ENCODE measurements at regions not wholly inside any gene's neighbourhood (a gene's known extent, or its start where the extent isn't known, plus 50 kb on each side); places are given as distances from the start of the nearest gene placed in this dataset.

DNA sequence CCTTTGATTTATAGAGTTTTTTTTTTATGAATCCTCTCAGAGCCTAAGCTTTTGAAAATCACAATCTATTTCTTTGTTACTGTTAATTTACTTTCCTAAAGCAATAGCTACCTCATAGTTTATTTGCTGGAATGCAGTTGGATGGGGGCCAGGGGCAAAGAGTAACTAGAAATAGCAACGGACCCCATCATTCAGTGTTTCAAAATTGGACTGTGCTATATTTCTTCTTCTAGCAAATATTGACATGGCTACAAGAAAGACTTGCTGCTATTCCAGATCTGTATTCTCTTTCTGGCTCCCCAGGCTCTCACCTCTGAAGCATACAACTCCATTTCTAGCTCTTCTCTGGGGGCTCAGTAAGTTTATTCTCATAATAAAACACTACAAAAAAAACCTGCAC, 661.6 kb upstream of the NRG3 start:
- intact Hi-C loops (cut with micrococcal nuclease; ENCODE audit: unreplicated experiment): no loop called here
- H4K20me1 ChIP-seq (ENCODE audit: insufficient read depth, low read length): no peaks in the 10 kb centered on the region
- no peak overlapping the region for H3K4me2 ChIP-seq (ENCODE audit: low read length)
- CTCF ChIA-PET (ENCODE audit: unreplicated experiment): no interaction called here
- no peak overlapping the region for H3K4me3 ChIP-seq (ENCODE audit: low read depth, low read length, poor library complexity, severe bottlenecking)
- POLR2A ChIA-PET: no interaction called here
- no peaks in the 10 kb centered on the region for H3K9me2 ChIP-seq (ENCODE audit: insufficient read depth, low read length)
- DNase-seq (ENCODE audit: low spot score): no peak
- H3K36me3 ChIP-seq (ENCODE audit: insufficient read depth, low read length): no peaks in the 10 kb centered on the region
- no peak overlapping the region for H3K27ac ChIP-seq (ENCODE audit: low read depth, low read length, poor library complexity, severe bottlenecking)
- BruUV-seq (replicated peaks): no TSS peak
- no peaks in the 10 kb centered on the region for H3K4me1 ChIP-seq (ENCODE audit: insufficient read depth, low read length, poor library complexity, severe bottlenecking)
- no peaks in the 10 kb centered on the region for H3K79me2 ChIP-seq (ENCODE audit: insufficient read depth, low read depth, low read length)
- H3K9me3 ChIP-seq (ENCODE audit: low read length): no peaks in the 10 kb centered on the region
- TF ChIP-seq, protein P1, sequence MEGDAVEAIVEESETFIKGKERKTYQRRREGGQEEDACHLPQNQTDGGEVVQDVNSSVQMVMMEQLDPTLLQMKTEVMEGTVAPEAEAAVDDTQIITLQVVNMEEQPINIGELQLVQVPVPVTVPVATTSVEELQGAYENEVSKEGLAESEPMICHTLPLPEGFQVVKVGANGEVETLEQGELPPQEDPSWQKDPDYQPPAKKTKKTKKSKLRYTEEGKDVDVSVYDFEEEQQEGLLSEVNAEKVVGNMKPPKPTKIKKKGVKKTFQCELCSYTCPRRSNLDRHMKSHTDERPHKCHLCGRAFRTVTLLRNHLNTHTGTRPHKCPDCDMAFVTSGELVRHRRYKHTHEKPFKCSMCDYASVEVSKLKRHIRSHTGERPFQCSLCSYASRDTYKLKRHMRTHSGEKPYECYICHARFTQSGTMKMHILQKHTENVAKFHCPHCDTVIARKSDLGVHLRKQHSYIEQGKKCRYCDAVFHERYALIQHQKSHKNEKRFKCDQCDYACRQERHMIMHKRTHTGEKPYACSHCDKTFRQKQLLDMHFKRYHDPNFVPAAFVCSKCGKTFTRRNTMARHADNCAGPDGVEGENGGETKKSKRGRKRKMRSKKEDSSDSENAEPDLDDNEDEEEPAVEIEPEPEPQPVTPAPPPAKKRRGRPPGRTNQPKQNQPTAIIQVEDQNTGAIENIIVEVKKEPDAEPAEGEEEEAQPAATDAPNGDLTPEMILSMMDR (conservative IDR thresholded peaks at IDR 0.05; ENCODE audit: low read length): no peak
- no peak for TF ChIP-seq EZH2phosphoT487 (IDR thresholded peaks at IDR 0.05; ENCODE audit: borderline replicate concordance, low read depth, low read length)
- no peak overlapping the region for H2AFZ ChIP-seq (ENCODE audit: low read length)

DNA sequence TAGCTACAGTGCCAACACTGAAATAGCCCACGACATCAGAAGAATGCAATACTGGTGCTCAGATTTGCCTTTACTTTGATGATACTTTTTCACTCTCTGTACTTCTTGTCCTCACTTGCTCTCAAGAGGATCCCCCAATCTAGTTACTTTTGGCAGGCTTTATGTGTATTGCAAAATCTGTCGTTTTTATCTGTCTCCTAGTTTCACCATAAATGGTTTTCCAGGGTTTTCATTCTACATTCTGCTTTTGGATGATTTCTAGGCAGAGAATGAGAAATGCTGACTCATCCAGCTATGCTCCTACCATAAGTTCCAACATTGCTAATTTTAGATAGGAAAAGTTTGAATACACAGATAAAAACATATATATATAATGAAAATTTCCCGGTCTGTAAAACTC, 659.5 kb upstream of the NRG3 start:
- H3K79me2 ChIP-seq (ENCODE audit: insufficient read depth, low read depth, low read length): no peaks in the 10 kb centered on the region
- no TSS peak for BruUV-seq (replicated peaks)
- no peak overlapping the region for H3K4me2 ChIP-seq (ENCODE audit: low read length)

DNA sequence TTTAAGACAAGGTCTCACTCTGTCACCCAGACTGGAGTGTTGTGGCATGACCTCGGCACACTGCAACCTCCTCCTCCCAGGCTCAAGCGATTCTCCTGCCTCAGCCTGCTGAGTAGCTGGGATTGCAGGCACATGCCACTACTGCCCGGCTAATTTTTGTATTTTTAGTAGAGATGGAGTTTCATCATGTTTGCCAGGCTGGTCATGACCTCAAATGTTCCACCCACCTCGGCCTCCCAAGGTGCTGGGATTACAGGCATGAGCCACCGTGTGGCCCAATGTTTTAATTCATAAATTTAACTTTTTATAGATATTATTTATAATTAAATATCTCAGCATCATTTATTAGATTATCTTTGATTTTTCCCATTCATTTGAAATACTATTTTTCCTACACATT, 658.0 kb upstream of the NRG3 start:
- intact Hi-C loops (cut with micrococcal nuclease; ENCODE audit: unreplicated experiment): no loop called here
- no peaks in the 10 kb centered on the region for H3K9me2 ChIP-seq (ENCODE audit: insufficient read depth, low read length)
- ChIA-PET POLR2A (no interaction called here), CTCF (ENCODE audit: unreplicated experiment) (no interaction called here)
- H3K4me2 ChIP-seq (ENCODE audit: low read length): no peak overlapping the region
- H4K20me1 ChIP-seq (ENCODE audit: insufficient read depth, low read length): no peaks in the 10 kb centered on the region
- H3K27ac ChIP-seq (ENCODE audit: low read depth, low read length, poor library complexity, severe bottlenecking): no peak overlapping the region
- TF ChIP-seq, protein P1 (conservative IDR thresholded peaks at IDR 0.05; ENCODE audit: low read length): no peak
- TF ChIP-seq EZH2phosphoT487 (IDR thresholded peaks at IDR 0.05; ENCODE audit: borderline replicate concordance, low read depth, low read length): no peak
- BruUV-seq (replicated peaks): no TSS peak
- no peak for DNase-seq (ENCODE audit: low spot score)
- H3K79me2 ChIP-seq (ENCODE audit: insufficient read depth, low read depth, low read length): no peaks in the 10 kb centered on the region
- no peak overlapping the region for H3K4me3 ChIP-seq (ENCODE audit: low read depth, low read length, poor library complexity, severe bottlenecking)
- no peaks in the 10 kb centered on the region for H3K9me3 ChIP-seq (ENCODE audit: low read length)
- H3K36me3 ChIP-seq (ENCODE audit: insufficient read depth, low read length): no peaks in the 10 kb centered on the region
- no peaks in the 10 kb centered on the region for H3K4me1 ChIP-seq (ENCODE audit: insufficient read depth, low read length, poor library complexity, severe bottlenecking)
- H2AFZ ChIP-seq (ENCODE audit: low read length): no peak overlapping the region

More for the DNA sequence above, 659.5 kb upstream of the NRG3 start:
- H2AFZ ChIP-seq (ENCODE audit: low read length): no peak overlapping the region
- no peak for DNase-seq (ENCODE audit: low spot score)
- intact Hi-C loops (cut with micrococcal nuclease; ENCODE audit: unreplicated experiment): no loop called here
- no peaks in the 10 kb centered on the region for H3K36me3 ChIP-seq (ENCODE audit: insufficient read depth, low read length)
- no peaks in the 10 kb centered on the region for H4K20me1 ChIP-seq (ENCODE audit: insufficient read depth, low read length)
- no peaks in the 10 kb centered on the region for H3K4me1 ChIP-seq (ENCODE audit: insufficient read depth, low read length, poor library complexity, severe bottlenecking)
- H3K4me3 ChIP-seq (ENCODE audit: low read depth, low read length, poor library complexity, severe bottlenecking): no peak overlapping the region
- no peaks in the 10 kb centered on the region for H3K9me3 ChIP-seq (ENCODE audit: low read length)
- ChIA-PET CTCF (ENCODE audit: unreplicated experiment) (no interaction called here), POLR2A (no interaction called here)
- H3K9me2 ChIP-seq (ENCODE audit: insufficient read depth, low read length): no peaks in the 10 kb centered on the region
- H3K27ac ChIP-seq (ENCODE audit: low read depth, low read length, poor library complexity, severe bottlenecking): no peak overlapping the region
- TF ChIP-seq, protein P1 (conservative IDR thresholded peaks at IDR 0.05; ENCODE audit: low read length): no peak
- TF ChIP-seq EZH2phosphoT487 (IDR thresholded peaks at IDR 0.05; ENCODE audit: borderline replicate concordance, low read depth, low read length): no peak

Data from OCI-LY7 (cell line).